AG04450 (cell line): ENCODE measurements at regions not wholly inside any gene's neighbourhood (a gene's known extent, or its start where the extent isn't known, plus 50 kb on each side); places are given as distances from the start of the nearest gene placed in this dataset.
A peak's percentile ranks its signal among the peaks of the same experiment; 100 is the strongest.

Source experiments
- CTCF ChIA-PET: fragments of 300-600, 350-600 bp; formaldehyde crosslinking; extraction: SDS; loops from one replicate; lab custom pipeline; 2022; ENCODE audit warnings: antibody characterized with exemption, inconsistent platforms; lab: Charles Lee
- POLR2A ChIA-PET: fragments of 350-600 bp; formaldehyde crosslinking; extraction: SDS; loops from one replicate; lab custom pipeline; 2021; ENCODE audit warnings: antibody characterized with exemption, inconsistent platforms; lab: Yijun Ruan, JAX
- DNase-seq: peaks from one replicate; pipeline ENCODE4 v3.0.0-alpha.2; 2011; ENCODE audit warnings: low read depth, low spot score
- H3K27ac ChIP-seq: one replicate; pipeline ENCODE4 v1.5.1; 2012; ENCODE audit warnings: low read depth, low read length, control low read depth
- H3K27me3 ChIP-seq: one replicate; pipeline ENCODE4 v1.6.0; 2012; ENCODE audit warnings: low read length; ENCODE audit not compliant: control insufficient read depth, insufficient read depth
- H3K4me3 ChIP-seq: 2 replicates; pipeline ENCODE4 v1.5.1; 2011; ENCODE audit warnings: mild to moderate bottlenecking, low read depth, low read length, control low read depth
- H3K9me3 ChIP-seq: 2 replicates; pipeline ENCODE4 v1.5.1; 2012; ENCODE audit warnings: low read length; ENCODE audit not compliant: control insufficient read depth, insufficient read depth
- CTCF ChIP-seq: IDR thresholded peaks from 2 replicates; pipeline ENCODE4 v1.5.1; 2011; ENCODE audit warnings: low read depth, low read length, control low read depth, inconsistent platforms

- DNase-seq, result no peak
- Histone ChIP-seq H3K27ac (no peak overlapping the region), H3K27me3 (no peaks in the 10 kb centered on the region), H3K4me3 (no peak overlapping the region), H3K9me3 (no peaks in the 10 kb centered on the region)
- ChIA-PET CTCF (no interaction called here), POLR2A (no interaction called here)
- TF ChIP-seq CTCF, result no peak
Measured at GRCh38 chr6:126172131-126172530, 167.8 kb upstream of the CENPW start.

- no peak for DNase-seq
- H3K9me3 ChIP-seq, result no peaks in the 10 kb centered on the region
- POLR2A ChIA-PET, result no interaction called here
- no peak overlapping the region for H3K27ac ChIP-seq
- CTCF ChIA-PET, result no interaction called here
- H3K4me3 ChIP-seq, result no peak overlapping the region
- TF ChIP-seq CTCF, result no peak
- H3K27me3 ChIP-seq, result no peaks in the 10 kb centered on the region
Measured at GRCh38 chr6:126173265-126173664, 166.7 kb upstream of the CENPW start.

- CTCF ChIA-PET, result no interaction called here
- no peak for TF ChIP-seq CTCF
- H3K4me3 ChIP-seq, result no peak overlapping the region
- H3K27me3 ChIP-seq, result no peaks in the 10 kb centered on the region
- H3K9me3 ChIP-seq, result no peaks in the 10 kb centered on the region
- no peak overlapping the region for H3K27ac ChIP-seq
- no peak for DNase-seq
- POLR2A ChIA-PET, result no interaction called here
Measured at GRCh38 chr6:126174697-126175096, 165.2 kb upstream of the CENPW start.

GRCh38 chr6:126175251-126175650, 164.7 kb upstream of the CENPW start:
- DNase-seq, result no peak
- CTCF ChIA-PET, result no interaction called here
- Histone ChIP-seq H3K27me3 (no peaks in the 10 kb centered on the region), H3K27ac (no peak overlapping the region), H3K9me3 (no peaks in the 10 kb centered on the region), H3K4me3 (no peak overlapping the region)
- POLR2A ChIA-PET, result no interaction called here
- no peak for TF ChIP-seq CTCF

GRCh38 chr6:126176282-126176681, 163.6 kb upstream of the CENPW start:
- Histone ChIP-seq H3K27me3 (no peaks in the 10 kb centered on the region), H3K4me3 (no peak overlapping the region), H3K27ac (no peak overlapping the region), H3K9me3 (no peaks in the 10 kb centered on the region)
- TF ChIP-seq CTCF, result peak; percentile 40
- no peak for DNase-seq
- ChIA-PET POLR2A (no interaction called here), CTCF (no interaction called here)
